Spleen (tissue), 7 donors: ENCODE measurements at regions not wholly inside any gene's neighbourhood (a gene's known extent, or its start where the extent isn't known, plus 50 kb on each side); places are given as distances from the start of the nearest gene placed in this dataset.

Source experiments
- CTCF ChIP-seq, 11 experiments: fragments of 200-600 bp in 7 of 11; fragments of 450-650 bp in 4 of 11; sonication (generic) in 4 of 11; IDR thresholded peaks in 8 of 11; conservative IDR thresholded peaks in 3 of 11; 1 replicate in 7 of 11; 2 replicates in 4 of 11; pipeline versions ENCODE4 v1.4.0 to v1.8.0; 2016 to 2021; ENCODE audit warnings: antibody characterized with exemption in 11 of 11, inconsistent platforms in 4 of 11, mild to moderate bottlenecking in 1 of 11
- POLR2A ChIP-seq, 3 donors: fragments of 450-650 bp; IDR thresholded peaks; one replicate each; pipeline ENCODE4 v1.5.1; 2017; ENCODE audit warnings: antibody characterized with exemption in 3 of 3, mild to moderate bottlenecking in 1 of 3
- POLR2AphosphoS5 ChIP-seq, 3 donors: sonication (generic); formaldehyde crosslinking; IDR thresholded peaks; one replicate each; pipeline ENCODE4 v1.5.1; 2017; ENCODE audit warnings: antibody characterized with exemption in 3 of 3
- donor health status: DM: no; HTN: no; CAD: no; lungs with moderate emphysema.
- donor health status: DM: no; HTN: no; CAD: no.
- donor health status: DM: no; HTN: no; CAD: no.

- TF ChIP-seq POLR2A (IDR thresholded peaks at IDR 0.05) = no peak
- TF ChIP-seq CTCF (IDR thresholded peaks at IDR 0.05 in 8 of 11, conservative IDR thresholded peaks at IDR 0.05 in 3 of 11) = no peak
- no peak for TF ChIP-seq POLR2AphosphoS5 (IDR thresholded peaks at IDR 0.05)
Observed at GRCh38 chr13:105846923-105847322, 688.5 kb downstream of the EFNB2 start.
